ENCODE measurements at regions not wholly inside any gene's neighbourhood (a gene's known extent, or its start where the extent isn't known, plus 50 kb on each side); places are given as distances from the start of the nearest gene placed in this dataset.

DNA sequence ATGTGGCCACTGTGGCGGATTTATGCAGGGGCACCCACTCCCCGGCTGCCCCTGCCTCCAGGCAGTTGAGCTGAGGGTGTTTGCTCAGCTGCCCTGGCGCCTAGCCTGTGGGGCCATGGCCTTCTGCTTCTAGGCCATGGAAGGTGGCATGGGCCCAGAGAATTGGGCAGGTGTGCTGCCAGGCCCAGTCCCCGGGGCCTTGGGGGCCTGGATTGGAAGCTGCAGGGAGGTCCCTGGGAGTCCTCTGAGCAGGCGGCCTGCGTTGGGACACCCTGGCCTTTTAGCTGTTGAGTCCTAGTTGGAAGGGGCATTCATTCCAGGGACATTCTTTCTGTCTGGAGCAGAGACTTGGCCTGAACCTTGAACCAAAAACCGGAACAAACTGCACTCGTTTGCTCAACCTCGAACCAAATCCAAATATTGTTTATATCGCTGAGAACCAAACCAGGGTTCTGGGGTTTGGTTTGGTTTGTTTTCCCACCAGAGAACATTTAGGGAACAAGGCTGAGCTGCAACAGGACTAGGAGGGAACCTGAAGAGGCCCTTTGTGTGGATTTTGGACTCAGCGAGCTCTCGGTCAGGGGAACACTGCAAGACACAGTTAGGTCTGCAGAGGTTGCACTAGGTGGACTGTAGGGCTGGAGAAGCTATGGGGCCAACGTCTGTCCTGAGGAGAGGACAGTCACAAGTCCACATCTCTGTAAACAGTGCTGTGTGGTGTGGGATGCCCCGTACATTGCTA is 116.8 kb downstream of the BOD1 start (continued):
- no peak for TF ChIP-seq EP300 (IDR thresholded peaks at IDR 0.05; ENCODE audit: borderline replicate concordance in 1 of 2, low read depth in 2 of 2, low read length in 2 of 2)
- no peak for TF ChIP-seq MAFK (IDR thresholded peaks at IDR 0.05; ENCODE audit: low read depth, low read length)

Measured in H1 (cell line).